ENCODE measurements at regions not wholly inside any gene's neighbourhood (a gene's known extent, or its start where the extent isn't known, plus 50 kb on each side); places are given as distances from the start of the nearest gene placed in this dataset.
"Not testable (repeated sequence)": the region's sequence is repeated elsewhere in the genome, so short reads cannot be mapped to it uniquely, and the experiment has no call there.

GRCh38 chr2:91742973-91743490 is 3051.6 kb downstream of the RPIA start:
- not testable (repeated sequence) for DNase-seq

DNA sequence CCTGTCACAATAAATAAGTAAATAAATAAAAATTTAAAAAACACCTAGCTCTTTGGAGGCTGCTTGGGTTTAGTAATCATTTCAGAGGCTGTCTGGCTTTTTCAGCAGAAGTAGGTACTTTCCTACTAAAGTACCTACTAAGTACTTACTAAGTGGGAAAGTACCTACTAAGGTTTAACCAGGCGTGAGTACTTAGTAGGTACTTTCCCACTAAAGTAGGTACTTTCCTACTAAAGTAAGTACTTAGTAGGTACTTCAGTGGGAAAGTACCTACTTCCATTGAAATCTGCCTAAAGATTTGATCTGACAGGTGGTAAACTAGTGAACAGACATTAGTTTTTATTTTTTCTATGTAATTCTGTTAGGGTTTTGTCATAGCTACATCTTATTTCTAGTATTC is 3052.4 kb downstream of the RPIA start:
- intact Hi-C loops (cut with DNase I); ATAC-seq; DNase-seq: not testable (repeated sequence)

More at GRCh38 chr2:91742973-91743490, 3051.6 kb downstream of the RPIA start:
- intact Hi-C loops (cut with DNase I); ATAC-seq: not testable (repeated sequence)

GRCh38 chr2:91744700-91745141 is 3053.2 kb downstream of the RPIA start:
- ATAC-seq; DNase-seq; intact Hi-C loops (cut with DNase I): not testable (repeated sequence)

DNA sequence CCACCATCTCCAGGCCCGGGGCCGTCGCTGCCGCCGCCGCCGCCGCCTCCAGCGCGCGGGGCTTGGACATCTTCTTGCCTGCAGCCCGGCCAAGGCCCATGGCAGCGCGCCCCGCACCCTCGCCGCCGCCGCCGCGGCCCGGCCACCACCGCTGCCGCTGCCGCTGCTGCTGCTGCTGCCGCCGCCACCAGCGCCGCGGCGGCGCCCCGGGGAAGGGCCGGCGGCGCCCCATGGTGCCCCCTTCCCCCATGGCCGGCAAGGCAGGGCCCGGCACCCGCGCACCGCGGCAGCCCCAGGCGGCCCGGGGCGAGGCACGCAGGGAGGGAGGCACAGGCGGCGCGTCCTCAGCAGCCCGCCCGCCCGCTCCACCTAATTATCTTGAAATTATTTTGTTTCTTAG is 3057.4 kb downstream of the RPIA start:
- intact Hi-C loops (cut with DNase I): no loop called here
- no peak for DNase-seq
- ATAC-seq: no peak

- ATAC-seq; DNase-seq; intact Hi-C loops (cut with DNase I): not testable (repeated sequence)
Observed at GRCh38 chr2:91749665-91750064, 3058.2 kb downstream of the RPIA start.

GRCh38 chr2:91759361-91759941 is 3068.0 kb downstream of the RPIA start:
- intact Hi-C loops (cut with DNase I); DNase-seq: not testable (repeated sequence)
- ATAC-seq: peak in 1 of 2 donors; percentile 33

DNA sequence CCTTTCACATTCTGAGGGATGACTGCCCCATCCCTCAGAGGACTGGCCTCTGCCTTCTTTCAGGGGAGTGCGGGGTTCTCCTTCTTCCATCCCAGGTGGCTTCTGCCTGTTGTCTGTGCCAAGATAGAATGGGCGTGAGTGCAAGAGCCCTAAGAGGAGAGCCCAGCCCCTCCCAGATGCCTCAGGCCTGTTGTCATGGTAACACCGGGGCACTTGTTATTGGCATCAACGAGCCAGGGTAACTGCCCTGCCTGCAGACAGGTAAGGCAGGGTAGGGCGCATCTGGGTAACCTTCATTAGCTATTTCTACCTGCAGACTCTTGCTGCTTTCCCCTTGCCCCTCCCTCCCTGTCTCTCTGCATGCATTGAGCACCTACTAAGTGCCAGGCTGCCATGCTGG is 3069.2 kb downstream of the RPIA start:
- intact Hi-C loops (cut with DNase I); ATAC-seq; DNase-seq: not testable (repeated sequence)

GRCh38 chr2:91762312-91762711 is 3070.8 kb downstream of the RPIA start:
- DNase-seq; intact Hi-C loops (cut with DNase I); ATAC-seq: not testable (repeated sequence)

- ATAC-seq; intact Hi-C loops (cut with DNase I); DNase-seq: not testable (repeated sequence)
Observed at GRCh38 chr2:91763710-91764109, 3072.2 kb downstream of the RPIA start.

DNA sequence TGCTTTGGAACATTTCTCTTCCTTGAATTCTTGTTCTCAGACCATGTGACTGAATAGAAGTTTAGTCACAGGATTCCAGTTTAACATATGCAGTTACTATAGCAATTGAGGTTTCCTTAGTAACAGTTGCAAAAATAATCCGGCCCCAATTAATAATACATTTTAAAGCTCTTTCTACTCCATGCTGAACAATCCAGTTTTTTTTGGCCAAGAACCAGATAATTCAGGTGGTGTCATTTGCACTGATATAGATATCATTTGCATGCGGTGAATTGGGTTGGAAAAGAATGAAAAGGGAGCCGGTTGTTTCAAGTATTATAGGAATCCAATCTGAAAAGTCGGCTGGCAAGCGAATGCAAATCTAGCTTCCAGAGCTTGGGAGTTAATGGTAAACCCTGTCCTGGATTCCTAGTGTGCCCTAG is 3073.1 kb downstream of the RPIA start:
- intact Hi-C loops (cut with DNase I); ATAC-seq; DNase-seq: not testable (repeated sequence)

GRCh38 chr2:91765018-91765754 is 3073.7 kb downstream of the RPIA start:
- DNase-seq; intact Hi-C loops (cut with DNase I); ATAC-seq: not testable (repeated sequence)

GRCh38 chr2:91766349-91767048 is 3075.0 kb downstream of the RPIA start:
- DNase-seq (peak; percentile 58), ATAC-seq (peak in 1 of 2 donors; percentile 91)
- intact Hi-C loops (cut with DNase I): not testable (repeated sequence)

- ATAC-seq; DNase-seq; intact Hi-C loops (cut with DNase I): not testable (repeated sequence)
Observed at GRCh38 chr2:91768301-91768700, 3076.8 kb downstream of the RPIA start.

DNA sequence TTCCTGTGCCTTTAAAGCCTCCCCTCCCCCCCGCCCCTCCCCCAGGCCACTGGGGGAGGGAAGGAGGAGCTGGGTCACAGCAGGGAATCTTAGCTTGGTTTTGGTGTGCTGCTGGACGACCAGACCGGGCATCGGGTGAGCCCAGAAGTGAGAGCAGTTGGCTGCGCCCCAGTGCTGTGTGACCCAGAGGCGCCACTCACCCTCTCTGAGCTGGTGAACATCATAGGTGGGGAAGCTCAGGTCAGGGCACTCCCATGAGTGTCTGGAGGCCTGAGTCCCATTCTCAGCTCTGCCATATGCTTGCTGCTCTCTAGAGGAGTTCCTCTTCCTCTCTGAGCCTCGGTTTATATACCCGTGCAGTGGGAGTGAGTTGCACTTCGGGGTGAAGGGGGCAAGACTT is 3077.5 kb downstream of the RPIA start:
- DNase-seq; intact Hi-C loops (cut with DNase I); ATAC-seq: not testable (repeated sequence)

DNA sequence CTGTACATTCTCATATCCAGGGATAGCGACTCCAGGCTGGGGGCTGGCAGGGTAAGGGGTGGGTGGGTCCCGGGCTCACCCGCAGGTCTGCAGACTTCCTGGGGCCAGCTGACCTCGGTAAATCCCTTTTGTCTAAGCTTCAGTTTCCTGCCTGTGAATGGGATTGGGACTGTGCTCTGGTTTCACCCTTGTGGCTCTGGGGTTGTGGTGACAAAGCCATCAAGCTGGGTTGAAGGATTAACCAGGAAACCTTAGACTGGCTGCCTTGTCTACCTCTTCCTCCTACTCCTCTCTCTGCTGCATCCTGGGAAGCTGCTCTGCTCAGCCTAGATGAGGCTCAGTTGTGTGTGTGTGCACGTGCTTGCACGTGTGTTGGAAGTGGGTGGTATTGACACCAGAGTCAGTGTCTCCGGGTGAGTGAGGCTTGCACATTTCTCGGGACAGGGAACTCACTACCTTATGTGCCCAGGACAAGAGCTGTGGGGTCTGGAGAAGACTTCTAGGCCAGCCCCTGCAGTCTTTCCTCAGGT is 3078.6 kb downstream of the RPIA start:
- ATAC-seq; intact Hi-C loops (cut with DNase I); DNase-seq: not testable (repeated sequence)

DNA sequence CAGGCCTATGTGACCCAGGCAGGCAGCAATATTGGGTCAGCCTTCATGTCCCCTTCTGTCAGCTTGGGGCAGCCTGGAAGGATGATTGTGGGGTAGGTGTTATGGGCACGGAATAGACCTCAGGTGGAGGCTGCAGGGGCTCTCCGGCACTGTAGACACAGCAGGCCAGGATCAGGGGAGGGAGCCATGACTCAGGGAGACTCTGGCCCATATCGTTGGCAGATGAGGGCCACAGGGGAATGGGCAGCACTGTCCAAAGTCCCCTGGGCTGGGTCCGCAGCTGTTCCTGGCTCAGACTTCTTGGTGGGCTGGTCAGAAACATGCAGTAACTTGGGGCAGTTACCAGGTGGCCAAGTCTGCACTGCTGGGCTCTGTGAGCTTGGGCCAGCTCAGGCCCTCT is 3080.1 kb downstream of the RPIA start:
- DNase-seq; intact Hi-C loops (cut with DNase I); ATAC-seq: not testable (repeated sequence)

GRCh38 chr2:91772240-91772937 is 3080.9 kb downstream of the RPIA start:
- intact Hi-C loops (cut with DNase I); DNase-seq: not testable (repeated sequence)
- peak in 1 of 2 donors; percentile 8 for ATAC-seq

GRCh38 chr2:91773810-91774209 is 3082.3 kb downstream of the RPIA start:
- intact Hi-C loops (cut with DNase I); ATAC-seq: not testable (repeated sequence)

More at GRCh38 chr2:91773810-91774209, 3082.3 kb downstream of the RPIA start:
- DNase-seq: not testable (repeated sequence)
